PFSK-1 (cell line): ENCODE measurements at regions not wholly inside any gene's neighbourhood (a gene's known extent, or its start where the extent isn't known, plus 50 kb on each side); places are given as distances from the start of the nearest gene placed in this dataset.

Experiments
- POLR2AphosphoS5 ChIP-seq: IDR thresholded peaks from 2 replicates; pipeline ENCODE4 v1.6.1; 2012; ENCODE audit warnings: low read depth, mild to moderate bottlenecking, control low read depth, low read length, moderate library complexity
- REST ChIP-seq, 2 experiments: IDR thresholded peaks; 2 replicates each; pipeline versions ENCODE4 v1.6.1 to v1.8.0; 2011 to 2012; ENCODE audit warnings: low read depth in 2 of 2, low read length in 2 of 2, control low read depth in 1 of 2, inconsistent platforms in 1 of 2, mild to moderate bottlenecking in 1 of 2, moderate library complexity in 1 of 2; ENCODE audit not compliant: insufficient read depth in 1 of 2
- SIN3A ChIP-seq: IDR thresholded peaks from 2 replicates; pipeline ENCODE4 v1.6.1; 2012; ENCODE audit warnings: mild to moderate bottlenecking, low read length, moderate library complexity, borderline replicate concordance; ENCODE audit not compliant: insufficient read depth
- TAF1 ChIP-seq: IDR thresholded peaks from 2 replicates; pipeline ENCODE4 v1.6.1; 2012; ENCODE audit warnings: low read length, control low read depth, borderline replicate concordance; ENCODE audit not compliant: insufficient read depth

- TF ChIP-seq REST (IDR thresholded peaks at IDR 0.05; ENCODE audit: insufficient read depth in 1 of 2, low read depth in 2 of 2, low read length in 2 of 2) (no peak), POLR2AphosphoS5 (no peak), SIN3A (no peak), TAF1 (no peak)
These were observed 946.5 kb upstream of the FAM98A start for GRCh38 chr2:34545486-34546136.
